ENCODE measurements at regions not wholly inside any gene's neighbourhood (a gene's known extent, or its start where the extent isn't known, plus 50 kb on each side); places are given as distances from the start of the nearest gene placed in this dataset.
"Not testable (repeated sequence)": the region's sequence is repeated elsewhere in the genome, so short reads cannot be mapped to it uniquely, and the experiment has no call there.

- Mint-ChIP-seq H3K36me3 (peaks cover 0 to 5% of the 10 kb centered on the region in 2 donors), H3K27ac (peak overlapping the region in 1 of 2 donors; percentile 86), H3K9me3 (no peaks in the 10 kb centered on the region)
- ATAC-seq (peak; percentile 79 to 88), DNase-seq (ENCODE audit: low spot score in 2 of 2) (no peak)
These were observed 58.5 kb upstream of the PRSS16 start for GRCh38 chr6:27188885-27189418.

- DNase-seq (ENCODE audit: low spot score in 2 of 2): no peak
- Mint-ChIP-seq H3K36me3 (peaks cover 0 to 5% of the 10 kb centered on the region in 2 donors), H3K27ac (no peak overlapping the region), H3K9me3 (no peaks in the 10 kb centered on the region)
- no peak for ATAC-seq
These were observed 57.4 kb upstream of the PRSS16 start for GRCh38 chr6:27190126-27190525.

GRCh38 chr6:27194453-27194852, 53.0 kb upstream of the PRSS16 start:
- not testable (repeated sequence) for H3K27ac Mint-ChIP-seq; DNase-seq (ENCODE audit: low spot score in 2 of 2); H3K36me3 Mint-ChIP-seq; H3K9me3 Mint-ChIP-seq; ATAC-seq

GRCh38 chr6:27195547-27195946, 52.0 kb upstream of the PRSS16 start:
- ATAC-seq; H3K9me3 Mint-ChIP-seq; DNase-seq (ENCODE audit: low spot score in 2 of 2); H3K27ac Mint-ChIP-seq; H3K36me3 Mint-ChIP-seq: not testable (repeated sequence)
